ENCODE measurements at regions not wholly inside any gene's neighbourhood (a gene's known extent, or its start where the extent isn't known, plus 50 kb on each side); places are given as distances from the start of the nearest gene placed in this dataset.

GRCh38 chr2:8303322-8303832 lies 378.5 kb upstream of the ID2 start:
- peak; percentile 23 for TF ChIP-seq CTCF (IDR thresholded peaks at IDR 0.05; ENCODE audit: control extremely low read depth, extremely low read depth, low read depth, missing control alignments)
- peak; percentile 78 for DNase-seq (ENCODE audit: extremely low spot score)
- CTCF ChIA-PET: interaction anchor here (0.6 to 1.6 kb wide), 5 partner anchors 9 to 113 kb away, joined by 3 to 8 read pairs (median 4); no protein-coding TSS in a partner anchor
- POLR2A ChIA-PET: interaction anchor here (0.6 kb wide), 1 partner anchor 57 kb away, joined by 7 read pairs; no protein-coding TSS in a partner anchor

GRCh38 chr2:8304821-8305766 lies 376.8 kb upstream of the ID2 start:
- TF ChIP-seq CTCF (IDR thresholded peaks at IDR 0.05; ENCODE audit: control extremely low read depth, extremely low read depth, low read depth, missing control alignments): no peak
- POLR2A ChIA-PET: no interaction called here
- CTCF ChIA-PET: interaction anchor here (0.8 to 1.7 kb wide), 6 partner anchors 9 to 238 kb away, joined by 3 to 6 read pairs (median 3); no protein-coding TSS in a partner anchor
- DNase-seq (ENCODE audit: extremely low spot score): no peak

GRCh38 chr2:8306530-8307351 lies 375.1 kb upstream of the ID2 start:
- TF ChIP-seq CTCF (IDR thresholded peaks at IDR 0.05; ENCODE audit: control extremely low read depth, extremely low read depth, low read depth, missing control alignments): no peak
- ChIA-PET CTCF (interaction anchor here (0.9 to 1.3 kb wide), 2 partner anchors 8 to 12 kb away, joined by 3 read pairs; no protein-coding TSS in a partner anchor), POLR2A (no interaction called here)
- no peak for DNase-seq (ENCODE audit: extremely low spot score)

GRCh38 chr2:8307606-8308180 lies 374.2 kb upstream of the ID2 start:
- TF ChIP-seq CTCF (IDR thresholded peaks at IDR 0.05; ENCODE audit: control extremely low read depth, extremely low read depth, low read depth, missing control alignments): no peak
- ChIA-PET CTCF (no interaction called here), POLR2A (no interaction called here)
- no peak for DNase-seq (ENCODE audit: extremely low spot score)

GRCh38 chr2:8309131-8309530 lies 372.7 kb upstream of the ID2 start:
- POLR2A ChIA-PET: no interaction called here
- DNase-seq (ENCODE audit: extremely low spot score): no peak
- CTCF ChIA-PET: interaction anchor here (1.5 kb wide), 1 partner anchor 18 kb away, joined by 3 read pairs; no protein-coding TSS in a partner anchor
- no peak for TF ChIP-seq CTCF (IDR thresholded peaks at IDR 0.05; ENCODE audit: control extremely low read depth, extremely low read depth, low read depth, missing control alignments)
